Stimulated activated memory B cell treated with anti-CD40 and anti-IgM and Interleukin-4, amounts not matched to agents 10 μg/mL and 1 μg/mL and 100 μg/mL, for 72 hours (primary cell): ENCODE measurements at regions not wholly inside any gene's neighbourhood (a gene's known extent, or its start where the extent isn't known, plus 50 kb on each side); places are given as distances from the start of the nearest gene placed in this dataset.
A peak's percentile ranks its signal among the peaks of the same experiment; 100 is the strongest.

ENCODE experiments used
- ATAC-seq: fragments of 150-1000 bp; cut with Tn5 transposase; 2 replicates; pipeline ENCODE4 v1.10.0; 2021
- H3K27ac Mint-ChIP-seq: one replicate; pipeline ENCODE4 v1.8.0; 2022; ENCODE audit warnings: mild to moderate bottlenecking, mixed read lengths
- H3K27me3 Mint-ChIP-seq: one replicate; pipeline ENCODE4 v1.8.0; 2022; ENCODE audit warnings: mixed read lengths
- H3K36me3 Mint-ChIP-seq: one replicate; pipeline ENCODE4 v1.8.0; 2022; ENCODE audit warnings: mixed read lengths
- H3K4me1 Mint-ChIP-seq: one replicate; pipeline ENCODE4 v1.8.0; 2022; ENCODE audit warnings: mixed read lengths
- H3K4me3 Mint-ChIP-seq: one replicate; pipeline ENCODE4 v1.8.0; 2022; ENCODE audit warnings: mild to moderate bottlenecking, moderate library complexity, mixed read lengths
- H3K9me3 Mint-ChIP-seq: one replicate; pipeline ENCODE4 v1.8.0; 2022; ENCODE audit warnings: mixed read lengths

- no peak for ATAC-seq
- Mint-ChIP-seq H3K4me1 (no peaks in the 10 kb centered on the region), H3K27ac (no peak overlapping the region), H3K27me3 (peaks cover 41% of the 10 kb centered on the region), H3K9me3 (peaks cover 4% of the 10 kb centered on the region), H3K4me3 (no peak overlapping the region), H3K36me3 (no peaks in the 10 kb centered on the region)
Observed at GRCh38 chr16:52976539-52977167, 76.0 kb downstream of the CHD9NB start.

GRCh38 chr16:52967744-52968143 is 85.0 kb downstream of the CHD9NB start:
- Mint-ChIP-seq H3K9me3 (peaks cover 3% of the 10 kb centered on the region), H3K36me3 (no peaks in the 10 kb centered on the region), H3K4me3 (no peak overlapping the region), H3K27me3 (peaks cover 5% of the 10 kb centered on the region), H3K27ac (no peak overlapping the region), H3K4me1 (no peaks in the 10 kb centered on the region)
- peak; percentile 24 for ATAC-seq

- Mint-ChIP-seq H3K27me3 (no peaks in the 10 kb centered on the region), H3K9me3 (no peaks in the 10 kb centered on the region), H3K4me1 (no peaks in the 10 kb centered on the region), H3K4me3 (no peak overlapping the region), H3K36me3 (no peaks in the 10 kb centered on the region), H3K27ac (no peak overlapping the region)
- no peak for ATAC-seq
Observed at GRCh38 chr16:52964290-52964689, 88.4 kb downstream of the CHD9NB start.

GRCh38 chr16:52963855-52964242 is 88.8 kb downstream of the CHD9NB start:
- no peak for ATAC-seq
- H3K27ac Mint-ChIP-seq: no peak overlapping the region
- no peak overlapping the region for H3K4me3 Mint-ChIP-seq
- H3K9me3 Mint-ChIP-seq: no peaks in the 10 kb centered on the region
- H3K27me3 Mint-ChIP-seq: no peaks in the 10 kb centered on the region
- H3K4me1 Mint-ChIP-seq: no peaks in the 10 kb centered on the region
- H3K36me3 Mint-ChIP-seq: no peaks in the 10 kb centered on the region

GRCh38 chr16:52963212-52963854 is 89.4 kb downstream of the CHD9NB start:
- Mint-ChIP-seq H3K27ac (no peak overlapping the region), H3K9me3 (no peaks in the 10 kb centered on the region), H3K36me3 (no peaks in the 10 kb centered on the region), H3K27me3 (no peaks in the 10 kb centered on the region), H3K4me1 (no peaks in the 10 kb centered on the region), H3K4me3 (no peak overlapping the region)
- ATAC-seq: no peak

GRCh38 chr16:52958951-52959350 is 93.7 kb downstream of the CHD9NB start:
- Mint-ChIP-seq H3K27me3 (no peaks in the 10 kb centered on the region), H3K9me3 (no peaks in the 10 kb centered on the region), H3K36me3 (no peaks in the 10 kb centered on the region), H3K27ac (no peak overlapping the region), H3K4me3 (no peak overlapping the region), H3K4me1 (no peaks in the 10 kb centered on the region)
- no peak for ATAC-seq

GRCh38 chr16:52957199-52957598 is 95.5 kb downstream of the CHD9NB start:
- ATAC-seq: no peak
- no peaks in the 10 kb centered on the region for H3K4me1 Mint-ChIP-seq
- no peaks in the 10 kb centered on the region for H3K27me3 Mint-ChIP-seq
- no peaks in the 10 kb centered on the region for H3K36me3 Mint-ChIP-seq
- no peak overlapping the region for H3K4me3 Mint-ChIP-seq
- H3K9me3 Mint-ChIP-seq: no peaks in the 10 kb centered on the region
- H3K27ac Mint-ChIP-seq: no peak overlapping the region

GRCh38 chr16:52956044-52956443 is 96.7 kb downstream of the CHD9NB start:
- Mint-ChIP-seq H3K27me3 (no peaks in the 10 kb centered on the region), H3K9me3 (no peaks in the 10 kb centered on the region), H3K4me1 (no peaks in the 10 kb centered on the region), H3K36me3 (no peaks in the 10 kb centered on the region), H3K27ac (no peak overlapping the region), H3K4me3 (no peak overlapping the region)
- ATAC-seq: no peak

- H3K36me3 Mint-ChIP-seq: no peaks in the 10 kb centered on the region
- ATAC-seq: no peak
- no peak overlapping the region for H3K4me3 Mint-ChIP-seq
- H3K9me3 Mint-ChIP-seq: peaks cover 3% of the 10 kb centered on the region
- H3K27me3 Mint-ChIP-seq: peaks cover 10% of the 10 kb centered on the region
- no peak overlapping the region for H3K27ac Mint-ChIP-seq
- H3K4me1 Mint-ChIP-seq: no peaks in the 10 kb centered on the region
Observed at GRCh38 chr16:52953215-52953614, 99.5 kb downstream of the CHD9NB start.

GRCh38 chr16:52948946-52949345 is 103.8 kb downstream of the CHD9NB start:
- Mint-ChIP-seq H3K4me1 (no peaks in the 10 kb centered on the region), H3K36me3 (no peaks in the 10 kb centered on the region), H3K4me3 (no peak overlapping the region), H3K27me3 (peaks cover 10% of the 10 kb centered on the region), H3K27ac (no peak overlapping the region), H3K9me3 (peaks cover 4% of the 10 kb centered on the region)
- no peak for ATAC-seq

- Mint-ChIP-seq H3K4me1 (no peaks in the 10 kb centered on the region), H3K27ac (no peak overlapping the region), H3K4me3 (no peak overlapping the region), H3K9me3 (peaks cover 3% of the 10 kb centered on the region), H3K27me3 (no peaks in the 10 kb centered on the region), H3K36me3 (no peaks in the 10 kb centered on the region)
- ATAC-seq: no peak
Observed at GRCh38 chr16:52932321-52932720, 120.4 kb downstream of the CHD9NB start.

GRCh38 chr16:52929478-52930400 is 123.0 kb downstream of the CHD9NB start:
- Mint-ChIP-seq H3K9me3 (peaks cover 6% of the 10 kb centered on the region), H3K36me3 (no peaks in the 10 kb centered on the region), H3K4me1 (no peaks in the 10 kb centered on the region), H3K27me3 (no peaks in the 10 kb centered on the region), H3K27ac (no peak overlapping the region), H3K4me3 (no peak overlapping the region)
- no peak for ATAC-seq

- Mint-ChIP-seq H3K36me3 (no peaks in the 10 kb centered on the region), H3K4me3 (no peak overlapping the region), H3K27ac (no peak overlapping the region), H3K4me1 (no peaks in the 10 kb centered on the region), H3K9me3 (peaks cover 6% of the 10 kb centered on the region), H3K27me3 (no peaks in the 10 kb centered on the region)
- no peak for ATAC-seq
Observed at GRCh38 chr16:52928955-52929354, 123.7 kb downstream of the CHD9NB start.

GRCh38 chr16:52925143-52925542 is 127.6 kb downstream of the CHD9NB start:
- Mint-ChIP-seq H3K4me3 (no peak overlapping the region), H3K9me3 (peaks cover 2% of the 10 kb centered on the region), H3K4me1 (no peaks in the 10 kb centered on the region), H3K27ac (no peak overlapping the region), H3K36me3 (no peaks in the 10 kb centered on the region), H3K27me3 (peaks cover 9% of the 10 kb centered on the region)
- no peak for ATAC-seq

GRCh38 chr16:52924162-52924561 is 128.5 kb downstream of the CHD9NB start:
- Mint-ChIP-seq H3K4me3 (no peak overlapping the region), H3K27ac (no peak overlapping the region), H3K27me3 (peaks cover 9% of the 10 kb centered on the region), H3K4me1 (no peaks in the 10 kb centered on the region), H3K9me3 (peaks cover 2% of the 10 kb centered on the region), H3K36me3 (no peaks in the 10 kb centered on the region)
- ATAC-seq: no peak
